ENCODE measurements at regions not wholly inside any gene's neighbourhood (a gene's known extent, or its start where the extent isn't known, plus 50 kb on each side); places are given as distances from the start of the nearest gene placed in this dataset.

- Mint-ChIP-seq H3K9me3 (ENCODE audit: low read depth) (no peaks in the 10 kb centered on the region), H3K27me3 (peaks cover 78% of the 10 kb centered on the region), H3K4me1 (ENCODE audit: low read depth) (peaks cover 9% of the 10 kb centered on the region), H3K36me3 (ENCODE audit: insufficient read depth) (no peaks in the 10 kb centered on the region), H3K4me3 (ENCODE audit: low read depth) (no peak overlapping the region), H3K27ac (no peak overlapping the region)
- DNase-seq (ENCODE audit: low spot score, unreplicated experiment), result no peak
- TF ChIP-seq CTCF (IDR thresholded peaks at IDR 0.05; ENCODE audit: unreplicated experiment), result no peak
Measured at GRCh38 chr10:9018195-9019173, 964.0 kb downstream of the GATA3 start.

GRCh38 chr10:9023206-9023605 is 968.7 kb downstream of the GATA3 start:
- Mint-ChIP-seq H3K4me1 (ENCODE audit: low read depth) (peaks cover 9% of the 10 kb centered on the region), H3K9me3 (ENCODE audit: low read depth) (no peaks in the 10 kb centered on the region), H3K4me3 (ENCODE audit: low read depth) (no peak overlapping the region), H3K27ac (no peak overlapping the region), H3K36me3 (ENCODE audit: insufficient read depth) (no peaks in the 10 kb centered on the region), H3K27me3 (peaks cover 75% of the 10 kb centered on the region)
- no peak for DNase-seq (ENCODE audit: low spot score, unreplicated experiment)
- no peak for TF ChIP-seq CTCF (IDR thresholded peaks at IDR 0.05; ENCODE audit: unreplicated experiment)

- Mint-ChIP-seq H3K36me3 (ENCODE audit: insufficient read depth) (no peaks in the 10 kb centered on the region), H3K4me3 (ENCODE audit: low read depth) (no peak overlapping the region), H3K4me1 (ENCODE audit: low read depth) (peaks cover 9% of the 10 kb centered on the region), H3K27me3 (peaks cover 67% of the 10 kb centered on the region), H3K9me3 (ENCODE audit: low read depth) (no peaks in the 10 kb centered on the region), H3K27ac (no peak overlapping the region)
- no peak for DNase-seq (ENCODE audit: low spot score, unreplicated experiment)
- no peak for TF ChIP-seq CTCF (IDR thresholded peaks at IDR 0.05; ENCODE audit: unreplicated experiment)
Measured at GRCh38 chr10:9024210-9024609, 969.7 kb downstream of the GATA3 start.

- H3K9me3 Mint-ChIP-seq (ENCODE audit: low read depth), result no peaks in the 10 kb centered on the region
- H3K27ac Mint-ChIP-seq, result no peak overlapping the region
- peaks cover 51% of the 10 kb centered on the region for H3K27me3 Mint-ChIP-seq
- no peaks in the 10 kb centered on the region for H3K4me1 Mint-ChIP-seq (ENCODE audit: low read depth)
- H3K4me3 Mint-ChIP-seq (ENCODE audit: low read depth), result no peak overlapping the region
- DNase-seq (ENCODE audit: low spot score, unreplicated experiment), result no peak
- no peak for TF ChIP-seq CTCF (IDR thresholded peaks at IDR 0.05; ENCODE audit: unreplicated experiment)
- H3K36me3 Mint-ChIP-seq (ENCODE audit: insufficient read depth), result no peaks in the 10 kb centered on the region
Measured at GRCh38 chr10:9028231-9028630, 973.7 kb downstream of the GATA3 start.

- Mint-ChIP-seq H3K4me3 (ENCODE audit: low read depth) (no peak overlapping the region), H3K27ac (no peak overlapping the region), H3K27me3 (peaks cover 32% of the 10 kb centered on the region), H3K36me3 (ENCODE audit: insufficient read depth) (no peaks in the 10 kb centered on the region), H3K9me3 (ENCODE audit: low read depth) (peaks cover 5% of the 10 kb centered on the region), H3K4me1 (ENCODE audit: low read depth) (no peaks in the 10 kb centered on the region)
- DNase-seq (ENCODE audit: low spot score, unreplicated experiment), result no peak
- no peak for TF ChIP-seq CTCF (IDR thresholded peaks at IDR 0.05; ENCODE audit: unreplicated experiment)
Measured at GRCh38 chr10:9035355-9035754, 980.9 kb downstream of the GATA3 start.

Data from progenitor cell of endocrine pancreas (in vitro differentiated cells).